ENCODE measurements at regions not wholly inside any gene's neighbourhood (a gene's known extent, or its start where the extent isn't known, plus 50 kb on each side); places are given as distances from the start of the nearest gene placed in this dataset.

GRCh38 chr2:52956766-52957165 lies 810.8 kb upstream of the CHAC2 start:
- no peak for TF ChIP-seq CTCF (IDR thresholded peaks at IDR 0.05)
- TF ChIP-seq POLR2A (IDR thresholded peaks at IDR 0.05): no peak
